HG02884 (cell line): ENCODE measurements at regions not wholly inside any gene's neighbourhood (a gene's known extent, or its start where the extent isn't known, plus 50 kb on each side); places are given as distances from the start of the nearest gene placed in this dataset.

Experiments used
- ATAC-seq: cut with Tn5 transposase; IDR thresholded peaks from one replicate; pipeline ENCODE4 v1.9.1; 2021; ENCODE audit warnings: mild to moderate bottlenecking, moderate library complexity; ENCODE audit not compliant: unreplicated experiment

DNA sequence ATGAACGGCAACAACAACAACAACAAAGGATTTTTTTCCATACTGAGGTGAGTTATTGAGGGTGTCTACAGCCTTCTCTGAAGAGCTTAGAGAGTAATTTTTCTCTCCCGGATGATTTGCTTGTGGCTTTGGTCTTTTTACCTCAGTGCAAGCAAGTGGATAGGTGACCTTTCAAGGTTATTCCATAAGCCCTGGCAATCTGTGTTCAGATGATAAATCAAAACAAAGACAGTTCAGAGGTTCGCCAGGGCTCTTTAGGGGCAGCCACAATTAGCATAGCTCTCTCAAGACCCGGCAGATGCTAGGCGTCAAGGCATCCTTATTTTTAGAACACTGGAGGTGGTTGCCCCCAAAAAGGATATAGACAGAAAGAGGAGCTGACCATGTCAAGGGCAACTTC is 417.9 kb upstream of the C9orf72 start:
- ATAC-seq = no peak

GRCh38 chr9:28001096-28001495 is 427.8 kb upstream of the C9orf72 start:
- no peak for ATAC-seq

- ATAC-seq = no peak
These were observed 431.6 kb upstream of the C9orf72 start for GRCh38 chr9:28004900-28005299.

DNA sequence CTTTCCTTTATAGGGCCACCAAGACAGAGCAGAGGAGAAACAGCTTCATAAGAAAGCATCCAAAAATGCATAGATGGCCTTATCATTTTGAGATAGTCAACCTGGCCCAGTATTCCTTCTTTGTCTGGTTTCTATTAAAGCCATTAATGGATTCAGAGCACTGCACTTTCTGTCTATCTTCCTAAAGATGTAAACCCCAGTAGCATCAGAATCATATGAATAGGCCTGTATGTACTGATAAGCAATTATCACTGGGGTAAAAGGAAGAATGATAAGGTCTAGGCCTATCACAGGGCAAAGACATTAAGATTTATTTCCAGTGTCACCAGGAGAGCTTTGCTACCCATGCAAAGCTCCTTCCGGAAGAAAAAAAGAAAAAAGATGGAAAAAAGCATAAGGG is 432.5 kb upstream of the C9orf72 start:
- ATAC-seq = no peak

DNA sequence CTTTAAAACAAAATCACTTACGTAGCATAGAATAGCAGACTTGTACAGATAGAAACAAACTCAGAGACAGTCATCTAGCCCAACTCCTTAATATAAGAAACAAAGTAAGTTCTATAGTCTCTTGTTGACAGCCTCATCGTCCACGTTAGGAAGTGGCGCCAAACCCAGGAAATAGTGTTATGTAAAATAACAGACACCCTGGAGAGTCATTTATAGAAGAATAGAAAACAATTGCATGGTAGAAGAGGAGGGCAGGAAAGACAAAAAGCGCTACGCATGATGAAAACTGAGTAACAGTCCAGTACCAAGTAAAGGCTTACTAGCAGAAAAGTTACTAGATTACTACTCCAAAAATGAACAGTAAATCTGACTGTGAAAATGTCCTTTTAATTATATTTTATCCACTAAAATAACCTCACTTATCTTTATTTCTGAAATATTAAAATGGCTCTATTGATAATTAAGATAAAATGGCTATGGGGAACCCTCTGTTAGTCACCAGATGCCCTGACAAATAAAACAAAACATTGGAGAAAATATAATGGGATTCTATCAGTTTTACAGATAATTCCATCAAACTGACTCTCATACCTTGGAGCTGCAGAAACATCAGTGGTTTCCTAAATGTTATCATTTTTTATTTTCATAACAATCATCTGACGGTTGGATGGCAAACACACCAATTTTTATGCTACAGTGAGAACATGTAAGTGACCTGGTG is 434.0 kb upstream of the C9orf72 start:
- no peak for ATAC-seq

- no peak for ATAC-seq
These were observed 440.9 kb upstream of the C9orf72 start for GRCh38 chr9:28014212-28014611.

DNA sequence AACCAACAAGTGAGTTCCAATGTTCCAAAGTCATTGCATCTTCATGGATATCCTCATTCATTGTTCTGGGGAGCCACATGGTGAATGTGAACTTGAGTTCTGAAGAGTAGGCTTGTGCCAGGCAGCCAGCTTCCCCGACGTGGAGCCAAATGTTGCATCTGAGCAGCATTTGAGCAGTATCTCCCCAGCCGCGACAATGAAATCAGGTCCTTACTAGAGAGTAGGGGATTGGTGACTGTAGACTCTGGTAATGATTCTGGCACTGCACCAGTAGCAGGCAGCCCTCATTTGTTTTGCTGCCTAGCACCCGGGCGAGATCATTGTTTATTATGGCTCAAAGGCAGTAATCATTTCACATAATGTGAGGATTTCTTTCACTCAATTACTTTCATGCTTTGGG is 451.4 kb upstream of the C9orf72 start:
- ATAC-seq = no peak

- ATAC-seq = no peak
These were observed 451.9 kb upstream of the C9orf72 start for GRCh38 chr9:28025186-28025585.

GRCh38 chr9:28031521-28032267 is 458.4 kb upstream of the C9orf72 start:
- ATAC-seq = no peak

DNA sequence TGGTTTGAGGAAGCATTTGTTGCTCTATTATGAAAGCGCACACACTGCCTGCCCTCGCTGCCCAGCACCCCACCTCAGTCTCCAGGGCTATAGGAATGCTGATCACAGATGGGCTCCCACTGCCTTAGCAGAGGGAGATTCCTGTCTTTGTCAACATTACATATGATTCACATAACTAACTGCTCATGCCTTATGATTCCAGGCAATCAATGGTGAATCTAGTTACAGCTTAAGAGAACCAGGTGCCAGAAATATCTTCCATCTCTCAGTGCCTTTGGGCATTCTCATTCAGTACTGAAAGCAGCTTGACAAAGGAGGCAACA is 458.9 kb upstream of the C9orf72 start:
- no peak for ATAC-seq

GRCh38 chr9:28034242-28034641 is 461.0 kb upstream of the C9orf72 start:
- no peak for ATAC-seq

- no peak for ATAC-seq
These were observed 464.7 kb upstream of the C9orf72 start for GRCh38 chr9:28037968-28038367.

- ATAC-seq = no peak
These were observed 471.8 kb upstream of the C9orf72 start for GRCh38 chr9:28045051-28045450.

DNA sequence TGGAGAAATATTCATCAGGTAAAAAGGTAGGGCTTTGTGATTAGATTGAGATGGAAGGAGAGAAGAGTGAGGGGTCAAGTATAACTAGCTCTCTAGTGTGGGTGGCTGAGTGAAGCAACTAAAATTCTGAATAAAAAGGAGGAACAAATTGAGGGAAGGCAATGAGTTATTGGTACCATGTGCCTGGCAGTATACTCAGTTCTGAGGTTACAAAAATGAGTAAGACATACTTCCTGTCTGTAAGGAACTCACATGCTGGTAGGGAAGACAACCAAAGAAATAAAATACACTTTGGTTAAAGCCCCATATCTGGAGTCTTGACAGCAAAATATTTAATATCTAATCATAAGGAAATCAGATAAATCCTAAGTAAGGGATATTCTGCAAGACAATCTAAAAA is 476.8 kb upstream of the C9orf72 start:
- ATAC-seq = no peak

DNA sequence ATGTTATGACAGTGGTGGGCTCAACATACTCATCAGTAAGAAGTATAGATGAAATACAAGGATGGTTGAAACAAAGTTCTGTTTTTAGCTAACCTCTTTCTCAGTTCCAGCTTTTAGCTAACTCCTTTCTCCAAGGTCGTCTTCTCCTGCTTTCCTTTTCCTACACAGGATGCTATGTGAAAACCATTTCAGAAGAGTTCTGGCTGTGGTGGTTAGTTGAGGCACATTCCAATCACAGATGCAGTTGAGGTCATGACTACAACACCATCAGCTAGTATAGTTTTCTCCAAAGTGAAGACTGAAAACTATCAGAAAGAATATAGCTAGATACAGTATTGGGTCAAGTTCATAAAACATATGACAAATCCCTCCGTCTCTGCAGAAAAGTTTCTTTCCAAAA is 477.7 kb upstream of the C9orf72 start:
- ATAC-seq = no peak

GRCh38 chr9:28051559-28052503 is 478.6 kb upstream of the C9orf72 start:
- ATAC-seq = no peak

- ATAC-seq = no peak
These were observed 480.0 kb upstream of the C9orf72 start for GRCh38 chr9:28053096-28053777.

DNA sequence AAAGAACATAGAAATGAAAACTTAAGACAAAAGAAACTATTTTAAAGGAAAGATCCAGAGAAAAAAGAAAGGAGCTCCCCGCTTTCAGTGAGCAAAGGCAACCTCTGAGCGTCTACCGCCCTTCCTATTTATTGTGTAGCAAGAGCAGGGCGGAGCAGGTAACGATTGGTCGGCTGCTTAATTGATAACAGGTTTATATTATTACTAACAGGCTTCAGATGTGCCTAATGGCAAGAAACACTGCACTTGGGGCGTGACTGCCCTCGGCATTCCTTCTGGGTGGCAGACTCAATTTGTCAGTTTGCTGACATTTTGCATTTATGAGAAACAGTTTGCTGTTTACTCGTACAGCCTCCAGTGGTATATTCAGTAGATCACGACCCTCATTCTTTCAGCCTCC is 482.7 kb upstream of the C9orf72 start:
- ATAC-seq = no peak

GRCh38 chr9:28056466-28056865 is 483.2 kb upstream of the C9orf72 start:
- no peak for ATAC-seq

GRCh38 chr9:28059192-28059591 is 485.9 kb upstream of the C9orf72 start:
- no peak for ATAC-seq

DNA sequence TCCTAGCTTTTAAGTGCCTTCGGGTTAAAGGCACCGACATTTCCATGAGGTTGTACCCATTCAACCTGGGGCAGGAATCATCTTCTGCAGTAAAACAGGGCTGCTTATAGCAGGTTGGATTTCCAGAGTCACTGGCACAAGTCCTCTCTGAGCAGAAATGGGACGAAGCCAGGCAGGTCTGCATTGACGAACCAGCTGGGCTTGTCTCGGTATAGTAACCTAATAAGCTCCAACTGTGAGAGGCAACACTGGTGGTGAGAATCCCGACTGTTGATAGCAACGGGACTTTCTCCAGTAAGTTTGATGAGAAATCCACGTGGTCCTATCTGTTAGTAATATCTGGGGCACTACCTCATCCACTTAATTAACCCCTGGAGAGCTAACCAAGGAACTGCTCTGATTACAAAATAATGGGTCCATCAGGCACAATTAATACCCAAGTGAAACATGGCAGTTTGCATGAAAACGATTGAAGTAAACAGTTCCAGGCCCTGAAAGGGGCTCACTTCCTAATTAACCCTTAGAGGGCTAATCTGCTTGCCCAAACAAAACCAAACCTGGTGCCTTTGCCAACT is 491.0 kb upstream of the C9orf72 start:
- no peak for ATAC-seq
